ENCODE measurements at regions not wholly inside any gene's neighbourhood (a gene's known extent, or its start where the extent isn't known, plus 50 kb on each side); places are given as distances from the start of the nearest gene placed in this dataset.
"Not testable (repeated sequence)": the region's sequence is repeated elsewhere in the genome, so short reads cannot be mapped to it uniquely, and the experiment has no call there.

- no peak overlapping the region for H3K27ac ChIP-seq (ENCODE audit: low read length)
- no peaks in the 10 kb centered on the region for H3K4me1 ChIP-seq (ENCODE audit: control insufficient read depth, insufficient read depth, low read length)
- no peak overlapping the region for H3K4me3 ChIP-seq (ENCODE audit: low read length)
- no peaks in the 10 kb centered on the region for H3K27me3 ChIP-seq (ENCODE audit: control insufficient read depth, insufficient read depth)
- no peaks in the 10 kb centered on the region for H3K9me3 ChIP-seq (ENCODE audit: control insufficient read depth, low read length)
- DNase-seq (no peak), ATAC-seq (no peak)
- intact Hi-C loops (cut with DNase I): no loop called here
Observed at GRCh38 chr2:193250389-193250788, 1055.7 kb upstream of the TMEFF2 start.

- Histone ChIP-seq H3K4me1 (ENCODE audit: control insufficient read depth, insufficient read depth, low read length) (no peaks in the 10 kb centered on the region), H3K4me3 (ENCODE audit: low read length) (no peak overlapping the region), H3K27ac (ENCODE audit: low read length) (no peak overlapping the region), H3K9me3 (ENCODE audit: control insufficient read depth, low read length) (no peaks in the 10 kb centered on the region), H3K27me3 (ENCODE audit: control insufficient read depth, insufficient read depth) (no peaks in the 10 kb centered on the region)
- ATAC-seq: no peak
- no peak for DNase-seq
- WGBS: 63% methylated on average over 1 of the region's 1 CpG
- intact Hi-C loops (cut with DNase I): no loop called here
Observed at GRCh38 chr2:193240752-193241151, 1046.0 kb upstream of the TMEFF2 start.

- H3K4me3 ChIP-seq (ENCODE audit: low read length): no peak overlapping the region
- DNase-seq: no peak
- no peak for ATAC-seq
- intact Hi-C loops (cut with DNase I): no loop called here
- 73% methylated on average over 2 of the region's 2 CpGs for WGBS
- no peak overlapping the region for H3K27ac ChIP-seq (ENCODE audit: low read length)
- no peaks in the 10 kb centered on the region for H3K4me1 ChIP-seq (ENCODE audit: control insufficient read depth, insufficient read depth, low read length)
- H3K9me3 ChIP-seq (ENCODE audit: control insufficient read depth, low read length): no peaks in the 10 kb centered on the region
- no peaks in the 10 kb centered on the region for H3K27me3 ChIP-seq (ENCODE audit: control insufficient read depth, insufficient read depth)
Observed at GRCh38 chr2:193231634-193232033, 1036.9 kb upstream of the TMEFF2 start.

- no peak overlapping the region for H3K4me3 ChIP-seq (ENCODE audit: low read length)
- no peak overlapping the region for H3K27ac ChIP-seq (ENCODE audit: low read length)
- H3K27me3 ChIP-seq (ENCODE audit: control insufficient read depth, insufficient read depth): no peaks in the 10 kb centered on the region
- 78% methylated on average over 1 of the region's 1 CpG for WGBS
- intact Hi-C loops (cut with DNase I): no loop called here
- H3K9me3 ChIP-seq (ENCODE audit: control insufficient read depth, low read length): no peaks in the 10 kb centered on the region
- no peaks in the 10 kb centered on the region for H3K4me1 ChIP-seq (ENCODE audit: control insufficient read depth, insufficient read depth, low read length)
- ATAC-seq: no peak
- no peak for DNase-seq
Observed at GRCh38 chr2:193228276-193228675, 1033.5 kb upstream of the TMEFF2 start.

GRCh38 chr2:193222454-193222853 is 1027.7 kb upstream of the TMEFF2 start:
- 84% methylated on average over 2 of the region's 2 CpGs for WGBS
- Histone ChIP-seq H3K27ac (ENCODE audit: low read length) (no peak overlapping the region), H3K27me3 (ENCODE audit: control insufficient read depth, insufficient read depth) (no peaks in the 10 kb centered on the region), H3K9me3 (ENCODE audit: control insufficient read depth, low read length) (no peaks in the 10 kb centered on the region), H3K4me1 (ENCODE audit: control insufficient read depth, insufficient read depth, low read length) (no peaks in the 10 kb centered on the region), H3K4me3 (ENCODE audit: low read length) (no peak overlapping the region)
- DNase-seq (no peak), ATAC-seq (no peak)
- intact Hi-C loops (cut with DNase I): no loop called here

GRCh38 chr2:193219413-193219812 is 1024.7 kb upstream of the TMEFF2 start:
- DNase-seq (no peak), ATAC-seq (no peak)
- H3K4me1 ChIP-seq (ENCODE audit: control insufficient read depth, insufficient read depth, low read length): no peaks in the 10 kb centered on the region
- intact Hi-C loops (cut with DNase I): no loop called here
- H3K4me3 ChIP-seq (ENCODE audit: low read length): no peak overlapping the region
- H3K9me3 ChIP-seq (ENCODE audit: control insufficient read depth, low read length): no peaks in the 10 kb centered on the region
- no peaks in the 10 kb centered on the region for H3K27me3 ChIP-seq (ENCODE audit: control insufficient read depth, insufficient read depth)
- H3K27ac ChIP-seq (ENCODE audit: low read length): no peak overlapping the region

- ATAC-seq (no peak), DNase-seq (no peak)
- H3K27me3 ChIP-seq (ENCODE audit: control insufficient read depth, insufficient read depth): no peaks in the 10 kb centered on the region
- H3K4me3 ChIP-seq (ENCODE audit: low read length): no peak overlapping the region
- intact Hi-C loops (cut with DNase I): no loop called here
- 82% methylated on average over 2 of the region's 2 CpGs for WGBS
- H3K27ac ChIP-seq (ENCODE audit: low read length): no peak overlapping the region
- no peaks in the 10 kb centered on the region for H3K9me3 ChIP-seq (ENCODE audit: control insufficient read depth, low read length)
- H3K4me1 ChIP-seq (ENCODE audit: control insufficient read depth, insufficient read depth, low read length): no peaks in the 10 kb centered on the region
Observed at GRCh38 chr2:193201583-193201982, 1006.9 kb upstream of the TMEFF2 start.

- Histone ChIP-seq H3K4me1 (ENCODE audit: control insufficient read depth, insufficient read depth, low read length) (no peaks in the 10 kb centered on the region), H3K9me3 (ENCODE audit: control insufficient read depth, low read length) (no peaks in the 10 kb centered on the region), H3K4me3 (ENCODE audit: low read length) (no peak overlapping the region), H3K27me3 (ENCODE audit: control insufficient read depth, insufficient read depth) (no peaks in the 10 kb centered on the region), H3K27ac (ENCODE audit: low read length) (no peak overlapping the region)
- 78% methylated on average over 2 of the region's 2 CpGs for WGBS
- intact Hi-C loops (cut with DNase I): no loop called here
- DNase-seq (no peak), ATAC-seq (no peak)
Observed at GRCh38 chr2:193199322-193199721, 1004.6 kb upstream of the TMEFF2 start.

GRCh38 chr2:193187816-193188215 is 993.1 kb upstream of the TMEFF2 start:
- Histone ChIP-seq H3K4me3 (ENCODE audit: low read length) (no peak overlapping the region), H3K27me3 (ENCODE audit: control insufficient read depth, insufficient read depth) (no peaks in the 10 kb centered on the region), H3K27ac (ENCODE audit: low read length) (no peak overlapping the region), H3K9me3 (ENCODE audit: control insufficient read depth, low read length) (no peaks in the 10 kb centered on the region), H3K4me1 (ENCODE audit: control insufficient read depth, insufficient read depth, low read length) (no peaks in the 10 kb centered on the region)
- DNase-seq (no peak), ATAC-seq (no peak)
- 37% methylated on average over 2 of the region's 2 CpGs for WGBS
- intact Hi-C loops (cut with DNase I): no loop called here

GRCh38 chr2:193170981-193171380 is 976.2 kb upstream of the TMEFF2 start:
- H3K27ac ChIP-seq (ENCODE audit: low read length); DNase-seq; H3K27me3 ChIP-seq (ENCODE audit: control insufficient read depth, insufficient read depth); H3K4me1 ChIP-seq (ENCODE audit: control insufficient read depth, insufficient read depth, low read length); H3K4me3 ChIP-seq (ENCODE audit: low read length); intact Hi-C loops (cut with DNase I); H3K9me3 ChIP-seq (ENCODE audit: control insufficient read depth, low read length); ATAC-seq: not testable (repeated sequence)
- WGBS: 80% methylated on average over 12 of the region's 17 CpGs

GRCh38 chr2:193156480-193156879 is 961.7 kb upstream of the TMEFF2 start:
- no peaks in the 10 kb centered on the region for H3K9me3 ChIP-seq (ENCODE audit: control insufficient read depth, low read length)
- ATAC-seq (no peak), DNase-seq (no peak)
- no peak overlapping the region for H3K4me3 ChIP-seq (ENCODE audit: low read length)
- intact Hi-C loops (cut with DNase I): no loop called here
- H3K4me1 ChIP-seq (ENCODE audit: control insufficient read depth, insufficient read depth, low read length): no peaks in the 10 kb centered on the region
- WGBS: 61% methylated on average over 1 of the region's 1 CpG
- H3K27ac ChIP-seq (ENCODE audit: low read length): no peak overlapping the region
- no peaks in the 10 kb centered on the region for H3K27me3 ChIP-seq (ENCODE audit: control insufficient read depth, insufficient read depth)

- H3K4me1 ChIP-seq (ENCODE audit: control insufficient read depth, insufficient read depth, low read length): no peaks in the 10 kb centered on the region
- no peaks in the 10 kb centered on the region for H3K27me3 ChIP-seq (ENCODE audit: control insufficient read depth, insufficient read depth)
- ATAC-seq (no peak), DNase-seq (no peak)
- no peaks in the 10 kb centered on the region for H3K9me3 ChIP-seq (ENCODE audit: control insufficient read depth, low read length)
- 88% methylated on average over 5 of the region's 5 CpGs for WGBS
- no peak overlapping the region for H3K27ac ChIP-seq (ENCODE audit: low read length)
- intact Hi-C loops (cut with DNase I): no loop called here
- no peak overlapping the region for H3K4me3 ChIP-seq (ENCODE audit: low read length)
Observed at GRCh38 chr2:193154076-193154475, 959.3 kb upstream of the TMEFF2 start.
